SJCRH30 (cell line): ENCODE measurements at regions not wholly inside any gene's neighbourhood (a gene's known extent, or its start where the extent isn't known, plus 50 kb on each side); places are given as distances from the start of the nearest gene placed in this dataset.
"Not testable (repeated sequence)": the region's sequence is repeated elsewhere in the genome, so short reads cannot be mapped to it uniquely, and the experiment has no call there.

Experiments
- DNase-seq, 2 experiments: peaks; one replicate each; pipeline ENCODE4 v3.0.0-alpha.2; 2015 to 2020
- H3K27ac ChIP-seq: fragments of 250-450 bp; sonication (Bioruptor Pico); 2 replicates; pipeline ENCODE4 v1.5.1; 2020; ENCODE audit warnings: mild to moderate bottlenecking, moderate library complexity
- H3K27me3 ChIP-seq: fragments of 250-450 bp; sonication (Bioruptor Pico); 2 replicates; pipeline ENCODE4 v1.5.1; 2020; ENCODE audit warnings: mild to moderate bottlenecking, moderate library complexity
- H3K36me3 ChIP-seq: fragments of 250-450 bp; sonication (Bioruptor Pico); 2 replicates; pipeline ENCODE4 v1.5.1; 2020; ENCODE audit warnings: mild to moderate bottlenecking, moderate library complexity
- H3K4me1 ChIP-seq: fragments of 250-450 bp; sonication (Bioruptor Pico); 2 replicates; pipeline ENCODE4 v1.5.1; 2020; ENCODE audit warnings: mild to moderate bottlenecking, moderate library complexity
- H3K4me3 ChIP-seq: fragments of 250-450 bp; sonication (Bioruptor Pico); 2 replicates; pipeline ENCODE4 v1.5.1; 2020; ENCODE audit warnings: mild to moderate bottlenecking, moderate library complexity
- H3K9me3 ChIP-seq: fragments of 250-450 bp; sonication (Bioruptor Pico); replicated peaks from 2 replicates; pipeline ENCODE4 v1.5.1; 2020; ENCODE audit warnings: mild to moderate bottlenecking, moderate library complexity

- not testable (repeated sequence) for H3K36me3 ChIP-seq, H3K27me3 ChIP-seq, H3K9me3 ChIP-seq, H3K4me1 ChIP-seq
- DNase-seq = peak; percentile 74 to 80
- Histone ChIP-seq H3K27ac (peak overlapping the region; percentile 89), H3K4me3 (peak overlapping the region; percentile 98)
Observed at GRCh38 chr17:30706461-30707335, 117.8 kb downstream of the CRLF3 start.

- not testable (repeated sequence) for H3K9me3 ChIP-seq, H3K4me1 ChIP-seq, H3K4me3 ChIP-seq, H3K27me3 ChIP-seq, H3K27ac ChIP-seq, H3K36me3 ChIP-seq, DNase-seq
Observed at GRCh38 chr17:30706004-30706403, 118.5 kb downstream of the CRLF3 start.

- no peak overlapping the region for H3K27ac ChIP-seq
- H3K27me3 ChIP-seq = no peaks in the 10 kb centered on the region
- no peak overlapping the region for H3K4me3 ChIP-seq
- peaks cover 2% of the 10 kb centered on the region; the same call in 1 of the 2 replicates for H3K4me1 ChIP-seq
- no peaks in the 10 kb centered on the region for H3K9me3 ChIP-seq
- no peaks in the 10 kb centered on the region for H3K36me3 ChIP-seq
- no peak for DNase-seq
Observed at GRCh38 chr17:30701498-30701989, 122.9 kb downstream of the CRLF3 start.

- H3K9me3 ChIP-seq, H3K4me1 ChIP-seq, DNase-seq, H3K4me3 ChIP-seq, H3K27me3 ChIP-seq, H3K36me3 ChIP-seq, H3K27ac ChIP-seq: not testable (repeated sequence)
Observed at GRCh38 chr17:30700833-30701232, 123.7 kb downstream of the CRLF3 start.

GRCh38 chr17:30697619-30698460, 126.7 kb downstream of the CRLF3 start:
- not testable (repeated sequence) for H3K27me3 ChIP-seq, H3K4me1 ChIP-seq, H3K36me3 ChIP-seq, H3K4me3 ChIP-seq, H3K9me3 ChIP-seq, H3K27ac ChIP-seq
- peak; percentile 54 to 71 for DNase-seq

GRCh38 chr17:30696234-30696633, 128.3 kb downstream of the CRLF3 start:
- no peaks in the 10 kb centered on the region for H3K27me3 ChIP-seq
- no peak for DNase-seq
- H3K4me1 ChIP-seq = peaks cover 8% of the 10 kb centered on the region; the same call in 1 of the 2 replicates
- no peaks in the 10 kb centered on the region for H3K36me3 ChIP-seq
- H3K4me3 ChIP-seq = no peak overlapping the region
- no peaks in the 10 kb centered on the region for H3K9me3 ChIP-seq
- no peak overlapping the region for H3K27ac ChIP-seq

- H3K27ac ChIP-seq, H3K36me3 ChIP-seq, H3K27me3 ChIP-seq, H3K4me1 ChIP-seq, H3K4me3 ChIP-seq, H3K9me3 ChIP-seq: not testable (repeated sequence)
- DNase-seq = peak in 1 of 2 experiments; percentile 42
Observed at GRCh38 chr17:30695265-30695811, 129.2 kb downstream of the CRLF3 start.

GRCh38 chr17:30693772-30694171, 130.7 kb downstream of the CRLF3 start:
- not testable (repeated sequence) for H3K4me1 ChIP-seq, H3K9me3 ChIP-seq, DNase-seq, H3K27ac ChIP-seq, H3K4me3 ChIP-seq, H3K27me3 ChIP-seq, H3K36me3 ChIP-seq

GRCh38 chr17:30689266-30690000, 135.1 kb downstream of the CRLF3 start:
- H3K4me3 ChIP-seq, H3K36me3 ChIP-seq, H3K9me3 ChIP-seq, H3K27me3 ChIP-seq, DNase-seq, H3K27ac ChIP-seq, H3K4me1 ChIP-seq: not testable (repeated sequence)

- not testable (repeated sequence) for H3K27ac ChIP-seq, H3K9me3 ChIP-seq, H3K4me1 ChIP-seq, DNase-seq, H3K27me3 ChIP-seq, H3K36me3 ChIP-seq
- H3K4me3 ChIP-seq = peak overlapping the region; percentile 44
Observed at GRCh38 chr17:30686538-30687479, 137.7 kb downstream of the CRLF3 start.

- not testable (repeated sequence) for H3K9me3 ChIP-seq, H3K27me3 ChIP-seq, H3K36me3 ChIP-seq, DNase-seq, H3K4me3 ChIP-seq, H3K27ac ChIP-seq, H3K4me1 ChIP-seq
Observed at GRCh38 chr17:30682280-30682679, 142.2 kb downstream of the CRLF3 start.

GRCh38 chr17:30680681-30681080, 143.8 kb downstream of the CRLF3 start:
- not testable (repeated sequence) for H3K4me1 ChIP-seq, H3K9me3 ChIP-seq, H3K36me3 ChIP-seq, DNase-seq, H3K27ac ChIP-seq, H3K4me3 ChIP-seq, H3K27me3 ChIP-seq

- no peaks in the 10 kb centered on the region for H3K27me3 ChIP-seq
- no peak overlapping the region for H3K4me3 ChIP-seq
- DNase-seq = no peak
- no peaks in the 10 kb centered on the region for H3K4me1 ChIP-seq
- H3K9me3 ChIP-seq = no peaks in the 10 kb centered on the region
- no peak overlapping the region for H3K27ac ChIP-seq
- H3K36me3 ChIP-seq = no peaks in the 10 kb centered on the region
Observed at GRCh38 chr17:30677550-30678249, 146.8 kb downstream of the CRLF3 start.
